HL-60 (cell line): ENCODE measurements at regions not wholly inside any gene's neighbourhood (a gene's known extent, or its start where the extent isn't known, plus 50 kb on each side); places are given as distances from the start of the nearest gene placed in this dataset.

ENCODE experiments used
- POLR2AphosphoS5 ChIP-seq: IDR thresholded peaks from 2 replicates; pipeline ENCODE4 v1.6.1; 2012; ENCODE audit warnings: low read depth
- TF ChIP-seq, protein P1 (sequence below): IDR thresholded peaks from 2 replicates; pipeline ENCODE4 v1.6.1; 2012; ENCODE audit warnings: low read depth; ENCODE audit not compliant: insufficient replicate concordance
- TF ChIP-seq, protein P2 (sequence below): IDR thresholded peaks from one replicate; pipeline ENCODE4 v1.5.1; 2011; ENCODE audit warnings: low read length, control low read depth, inconsistent platforms; ENCODE audit not compliant: insufficient read depth

DNA sequence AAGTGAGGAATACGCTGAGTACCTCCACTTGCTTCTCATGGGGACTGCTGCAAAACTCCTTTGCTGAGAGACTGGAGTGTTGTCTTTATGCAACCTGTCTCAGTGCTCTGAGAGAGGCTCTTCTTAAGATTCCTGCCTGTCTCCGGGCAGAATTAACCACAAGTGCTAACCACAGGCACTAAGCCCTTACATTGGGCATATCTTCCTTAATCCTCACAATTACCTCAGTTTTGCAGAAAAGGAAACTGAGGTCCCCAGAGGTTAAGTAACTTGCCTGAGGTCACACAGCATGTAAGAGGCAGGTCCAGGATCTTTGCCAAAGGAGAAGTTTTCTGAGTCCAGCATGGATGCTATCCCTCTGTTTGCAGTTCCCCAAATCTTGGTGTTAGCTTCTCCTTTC lies 86.0 kb downstream of the GP2 start:
- TF ChIP-seq, protein P1, sequence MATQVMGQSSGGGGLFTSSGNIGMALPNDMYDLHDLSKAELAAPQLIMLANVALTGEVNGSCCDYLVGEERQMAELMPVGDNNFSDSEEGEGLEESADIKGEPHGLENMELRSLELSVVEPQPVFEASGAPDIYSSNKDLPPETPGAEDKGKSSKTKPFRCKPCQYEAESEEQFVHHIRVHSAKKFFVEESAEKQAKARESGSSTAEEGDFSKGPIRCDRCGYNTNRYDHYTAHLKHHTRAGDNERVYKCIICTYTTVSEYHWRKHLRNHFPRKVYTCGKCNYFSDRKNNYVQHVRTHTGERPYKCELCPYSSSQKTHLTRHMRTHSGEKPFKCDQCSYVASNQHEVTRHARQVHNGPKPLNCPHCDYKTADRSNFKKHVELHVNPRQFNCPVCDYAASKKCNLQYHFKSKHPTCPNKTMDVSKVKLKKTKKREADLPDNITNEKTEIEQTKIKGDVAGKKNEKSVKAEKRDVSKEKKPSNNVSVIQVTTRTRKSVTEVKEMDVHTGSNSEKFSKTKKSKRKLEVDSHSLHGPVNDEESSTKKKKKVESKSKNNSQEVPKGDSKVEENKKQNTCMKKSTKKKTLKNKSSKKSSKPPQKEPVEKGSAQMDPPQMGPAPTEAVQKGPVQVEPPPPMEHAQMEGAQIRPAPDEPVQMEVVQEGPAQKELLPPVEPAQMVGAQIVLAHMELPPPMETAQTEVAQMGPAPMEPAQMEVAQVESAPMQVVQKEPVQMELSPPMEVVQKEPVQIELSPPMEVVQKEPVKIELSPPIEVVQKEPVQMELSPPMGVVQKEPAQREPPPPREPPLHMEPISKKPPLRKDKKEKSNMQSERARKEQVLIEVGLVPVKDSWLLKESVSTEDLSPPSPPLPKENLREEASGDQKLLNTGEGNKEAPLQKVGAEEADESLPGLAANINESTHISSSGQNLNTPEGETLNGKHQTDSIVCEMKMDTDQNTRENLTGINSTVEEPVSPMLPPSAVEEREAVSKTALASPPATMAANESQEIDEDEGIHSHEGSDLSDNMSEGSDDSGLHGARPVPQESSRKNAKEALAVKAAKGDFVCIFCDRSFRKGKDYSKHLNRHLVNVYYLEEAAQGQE: no peak
- TF ChIP-seq, protein P2, sequence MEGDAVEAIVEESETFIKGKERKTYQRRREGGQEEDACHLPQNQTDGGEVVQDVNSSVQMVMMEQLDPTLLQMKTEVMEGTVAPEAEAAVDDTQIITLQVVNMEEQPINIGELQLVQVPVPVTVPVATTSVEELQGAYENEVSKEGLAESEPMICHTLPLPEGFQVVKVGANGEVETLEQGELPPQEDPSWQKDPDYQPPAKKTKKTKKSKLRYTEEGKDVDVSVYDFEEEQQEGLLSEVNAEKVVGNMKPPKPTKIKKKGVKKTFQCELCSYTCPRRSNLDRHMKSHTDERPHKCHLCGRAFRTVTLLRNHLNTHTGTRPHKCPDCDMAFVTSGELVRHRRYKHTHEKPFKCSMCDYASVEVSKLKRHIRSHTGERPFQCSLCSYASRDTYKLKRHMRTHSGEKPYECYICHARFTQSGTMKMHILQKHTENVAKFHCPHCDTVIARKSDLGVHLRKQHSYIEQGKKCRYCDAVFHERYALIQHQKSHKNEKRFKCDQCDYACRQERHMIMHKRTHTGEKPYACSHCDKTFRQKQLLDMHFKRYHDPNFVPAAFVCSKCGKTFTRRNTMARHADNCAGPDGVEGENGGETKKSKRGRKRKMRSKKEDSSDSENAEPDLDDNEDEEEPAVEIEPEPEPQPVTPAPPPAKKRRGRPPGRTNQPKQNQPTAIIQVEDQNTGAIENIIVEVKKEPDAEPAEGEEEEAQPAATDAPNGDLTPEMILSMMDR: no peak
- no peak for TF ChIP-seq POLR2AphosphoS5
